NCI-H460 (cell line): ENCODE measurements at regions not wholly inside any gene's neighbourhood (a gene's known extent, or its start where the extent isn't known, plus 50 kb on each side); places are given as distances from the start of the nearest gene placed in this dataset.
A peak's percentile ranks its signal among the peaks of the same experiment; 100 is the strongest.
"Not testable (repeated sequence)": the region's sequence is repeated elsewhere in the genome, so short reads cannot be mapped to it uniquely, and the experiment has no call there.

ENCODE experiments used
- DNase-seq: peaks from one replicate; pipeline ENCODE4 v3.0.0-alpha.2; 2016; ENCODE audit warnings: low read depth; ENCODE audit errors: extremely low read depth

GRCh38 chr12:89775063-89775985 lies 66.7 kb upstream of the ATP2B1 start:
- DNase-seq: no peak

- no peak for DNase-seq
Observed at GRCh38 chr12:89774645-89775044, 66.0 kb upstream of the ATP2B1 start.

- DNase-seq: no peak
Observed at GRCh38 chr12:89770391-89770790, 61.8 kb upstream of the ATP2B1 start.

- DNase-seq: no peak
Observed at GRCh38 chr12:89769483-89769818, 60.8 kb upstream of the ATP2B1 start.

- DNase-seq: peak; percentile 96
Observed at GRCh38 chr12:89768586-89769482, 60.2 kb upstream of the ATP2B1 start.

GRCh38 chr12:89765959-89766824 lies 57.6 kb upstream of the ATP2B1 start:
- no peak for DNase-seq

- not testable (repeated sequence) for DNase-seq
Observed at GRCh38 chr12:89764164-89764563, 55.5 kb upstream of the ATP2B1 start.

GRCh38 chr12:89762498-89763170 lies 54.0 kb upstream of the ATP2B1 start:
- peak; percentile 18 for DNase-seq

GRCh38 chr12:89760783-89761182 lies 52.1 kb upstream of the ATP2B1 start:
- DNase-seq: no peak
